HG03378 (cell line): ENCODE measurements at regions not wholly inside any gene's neighbourhood (a gene's known extent, or its start where the extent isn't known, plus 50 kb on each side); places are given as distances from the start of the nearest gene placed in this dataset.
"Not testable (repeated sequence)": the region's sequence is repeated elsewhere in the genome, so short reads cannot be mapped to it uniquely, and the experiment has no call there.

Source experiments
- ATAC-seq: cut with Tn5 transposase; IDR thresholded peaks from one replicate; pipeline ENCODE4 v1.9.1; 2021; ENCODE audit warnings: mild to moderate bottlenecking, moderate library complexity; ENCODE audit not compliant: unreplicated experiment

GRCh38 chrX:46234775-46235174, 310.4 kb downstream of the ZNF674 start:
- ATAC-seq, result no peak

- ATAC-seq, result no peak
Observed at GRCh38 chrX:46228389-46228788, 316.8 kb downstream of the ZNF674 start.

- no peak for ATAC-seq
Observed at GRCh38 chrX:46226422-46226821, 318.8 kb downstream of the ZNF674 start.

- not testable (repeated sequence) for ATAC-seq
Observed at GRCh38 chrX:46223499-46223898, 321.7 kb downstream of the ZNF674 start.

DNA sequence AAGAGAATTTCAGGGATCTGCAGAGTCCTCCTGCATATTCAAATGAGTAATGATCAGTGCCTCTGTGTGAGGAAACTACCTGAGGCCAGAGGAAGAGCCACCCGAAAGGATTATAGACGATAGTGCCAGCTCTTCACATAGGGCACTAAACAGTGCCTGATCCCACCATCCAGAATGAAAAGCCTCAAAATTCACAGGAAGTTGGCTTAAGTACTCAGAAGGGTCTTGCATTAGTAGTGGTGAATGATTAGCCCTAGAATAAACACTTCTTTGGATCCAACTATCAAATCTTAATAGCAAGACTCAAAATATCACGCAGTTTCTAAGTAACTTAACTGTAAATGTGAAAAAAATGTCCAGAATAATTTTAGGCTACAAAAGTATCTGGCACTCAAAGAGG, 324.4 kb downstream of the ZNF674 start:
- ATAC-seq, result no peak

DNA sequence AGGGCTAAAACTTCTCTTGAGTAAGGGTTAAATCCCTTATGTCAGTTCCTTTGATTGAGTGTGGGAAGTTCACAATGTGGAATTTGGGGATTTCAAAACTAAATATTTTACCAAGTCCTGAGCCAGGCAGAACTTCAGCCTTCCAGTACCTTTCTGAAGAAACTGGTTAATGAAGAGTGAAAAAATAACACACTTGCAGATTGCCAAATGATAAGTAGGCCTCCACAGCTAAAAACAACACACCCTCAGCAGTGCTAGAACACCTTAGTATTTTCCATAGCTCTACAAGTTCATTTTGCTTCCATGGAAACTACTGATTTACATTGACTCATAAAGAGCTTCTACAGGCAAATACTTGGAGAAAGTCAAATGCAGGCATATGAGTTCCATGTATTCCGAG, 326.8 kb downstream of the ZNF674 start:
- no peak for ATAC-seq

DNA sequence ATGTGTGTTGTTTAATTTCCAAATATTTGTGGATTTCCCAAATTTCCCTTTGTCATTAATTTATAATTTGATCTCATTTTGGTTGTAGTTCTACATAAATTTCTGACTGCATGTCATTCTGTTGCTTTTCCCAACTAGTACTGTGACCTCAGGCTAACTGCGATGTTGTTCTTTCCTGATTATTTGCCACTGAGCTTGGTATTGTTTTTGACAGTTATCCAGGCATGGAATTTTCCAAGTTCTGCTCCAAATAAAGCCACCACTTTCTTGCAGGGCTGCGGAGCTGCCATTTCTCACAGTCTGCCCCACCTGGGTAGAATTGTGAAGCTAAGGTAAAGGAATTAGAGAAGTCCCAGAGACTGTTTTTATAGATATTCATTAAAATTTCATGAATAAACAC, 328.8 kb downstream of the ZNF674 start:
- no peak for ATAC-seq

GRCh38 chrX:46211079-46211478, 334.1 kb downstream of the ZNF674 start:
- no peak for ATAC-seq

DNA sequence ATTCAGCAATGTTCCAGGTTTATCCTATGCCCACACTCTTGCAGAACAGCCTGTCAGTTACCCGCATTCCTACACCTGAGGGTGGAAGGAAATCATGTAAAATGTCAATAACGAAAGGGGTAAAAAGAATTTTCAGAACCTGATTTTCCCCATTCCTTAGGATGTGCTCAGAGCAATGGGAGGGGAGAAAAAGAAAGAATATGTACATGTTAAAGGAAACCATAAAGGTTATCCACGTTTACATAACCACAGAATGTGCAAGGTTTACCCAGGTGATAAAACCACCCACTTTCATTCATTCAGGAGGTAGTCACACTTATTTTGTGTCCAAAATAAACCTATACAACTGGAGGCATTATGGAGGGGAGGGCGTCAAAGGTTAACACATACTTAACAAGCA, 335.5 kb downstream of the ZNF674 start:
- no peak for ATAC-seq

GRCh38 chrX:46209037-46209436, 336.2 kb downstream of the ZNF674 start:
- no peak for ATAC-seq

DNA sequence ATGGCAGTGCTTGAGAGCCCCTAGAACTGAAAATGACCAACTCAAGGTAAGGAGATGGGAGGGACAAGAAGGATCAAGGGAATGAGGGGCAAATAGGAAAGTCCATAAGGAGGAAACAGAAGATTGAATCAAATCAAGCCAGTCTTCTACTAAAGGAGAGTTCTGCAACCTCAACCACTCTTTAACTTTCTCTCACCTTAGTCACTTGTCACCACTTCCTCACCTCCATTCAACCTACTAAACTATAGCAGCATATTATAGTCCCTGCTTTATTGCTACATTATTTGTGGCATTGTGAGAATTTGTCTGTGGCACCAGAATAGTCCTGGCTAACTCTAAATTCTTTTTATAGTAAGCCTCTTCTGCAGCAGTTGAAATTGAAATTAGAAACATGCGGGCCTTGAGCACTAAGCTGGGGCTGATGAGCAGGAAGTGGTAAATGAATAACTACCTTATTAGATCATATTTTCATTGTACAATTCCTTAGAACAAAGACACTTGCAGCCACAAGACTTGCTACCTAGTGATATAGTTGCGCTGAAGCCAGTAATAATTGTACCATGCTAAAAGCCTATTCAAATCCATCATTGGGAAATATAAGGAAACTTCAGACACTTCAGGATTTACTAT, 336.9 kb downstream of the ZNF674 start:
- ATAC-seq, result peak; percentile 66

DNA sequence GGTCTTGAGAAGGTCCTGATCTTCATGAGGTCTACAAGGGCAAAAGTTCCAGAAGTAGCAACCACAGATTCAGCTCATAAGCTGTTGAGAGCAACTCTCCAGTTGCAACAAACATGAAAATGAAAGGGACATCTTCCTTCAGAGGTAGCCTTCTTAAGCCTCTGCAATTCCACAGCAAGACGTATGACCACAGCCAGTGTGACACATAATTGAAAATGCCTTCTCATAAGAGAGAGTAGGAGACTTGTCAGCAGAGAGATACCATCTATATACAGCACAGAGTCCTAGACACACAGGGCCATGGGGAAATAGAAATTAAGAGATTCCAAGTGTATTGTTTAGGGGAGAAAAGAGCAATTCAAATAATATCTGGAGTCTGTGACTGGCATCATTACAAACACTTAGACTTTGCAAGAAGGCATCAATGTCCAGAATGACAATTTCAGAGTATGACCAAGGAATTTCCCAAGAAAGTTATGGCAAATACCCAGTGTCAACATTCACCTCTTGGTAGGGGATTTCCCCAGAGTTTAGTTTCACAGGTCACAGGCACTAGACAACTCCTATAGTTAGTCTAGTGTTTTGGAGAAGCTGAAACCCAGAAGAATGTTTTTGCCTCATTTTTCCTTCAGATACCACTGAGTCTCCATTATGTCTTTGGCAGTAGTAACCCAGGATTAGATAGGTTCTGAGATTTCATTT, 340.3 kb downstream of the ZNF674 start:
- ATAC-seq, result no peak

DNA sequence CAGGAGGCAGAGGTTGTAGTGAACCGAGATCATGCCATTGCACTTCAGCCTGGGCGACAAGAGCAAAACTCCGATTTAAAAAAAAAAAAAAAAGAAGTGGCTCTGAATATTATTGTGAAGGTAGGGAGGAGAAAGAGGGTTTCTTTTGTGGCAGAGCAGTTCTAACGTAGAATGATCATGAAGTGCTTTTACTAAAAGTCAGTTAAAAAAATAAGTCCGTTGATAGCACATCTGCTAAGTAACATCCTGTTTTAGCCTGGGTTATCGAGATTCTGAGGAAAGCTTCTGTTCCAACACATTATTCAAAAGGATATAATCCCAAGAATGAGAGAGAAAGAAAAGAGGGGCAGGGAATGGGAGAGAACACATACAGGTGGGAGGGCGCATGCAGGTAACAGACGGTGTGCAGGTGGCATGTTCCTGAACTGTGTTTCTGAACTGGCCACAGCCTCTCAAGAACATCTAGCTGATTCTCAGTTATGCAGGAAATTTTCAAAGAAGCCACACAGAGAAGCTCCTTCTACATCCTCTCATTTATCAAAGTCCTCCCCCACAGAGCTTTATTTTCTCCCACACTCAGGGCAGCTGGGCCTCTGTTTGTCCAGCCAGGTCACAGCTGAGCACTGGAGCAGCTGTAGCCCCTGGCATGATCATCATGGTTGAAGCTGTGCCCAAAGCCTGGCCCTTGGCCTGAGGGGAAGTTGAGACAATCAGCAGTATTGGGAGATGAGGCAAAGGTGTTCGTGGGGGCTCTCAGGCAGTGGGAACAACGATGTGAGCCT, 342.3 kb downstream of the ZNF674 start:
- ATAC-seq, result no peak

GRCh38 chrX:46200413-46200812, 344.8 kb downstream of the ZNF674 start:
- no peak for ATAC-seq

DNA sequence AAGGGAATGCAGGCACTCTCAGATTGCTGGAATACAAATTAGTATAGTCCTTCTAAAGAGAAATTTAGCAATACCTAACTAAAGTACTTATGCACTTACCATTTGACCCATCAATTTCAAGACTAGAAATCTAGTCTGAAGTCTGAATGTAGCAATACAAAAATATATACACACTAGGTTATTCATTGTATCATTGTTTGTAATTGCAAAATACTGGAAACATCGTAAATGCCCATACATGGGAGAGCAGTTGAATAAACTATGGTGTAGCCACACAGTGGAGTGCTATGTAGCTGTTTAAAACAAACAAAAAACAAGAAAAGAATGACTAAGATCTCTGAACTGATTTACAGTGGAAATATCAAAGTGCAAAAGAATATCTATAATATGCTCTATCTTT, 346.4 kb downstream of the ZNF674 start:
- no peak for ATAC-seq

DNA sequence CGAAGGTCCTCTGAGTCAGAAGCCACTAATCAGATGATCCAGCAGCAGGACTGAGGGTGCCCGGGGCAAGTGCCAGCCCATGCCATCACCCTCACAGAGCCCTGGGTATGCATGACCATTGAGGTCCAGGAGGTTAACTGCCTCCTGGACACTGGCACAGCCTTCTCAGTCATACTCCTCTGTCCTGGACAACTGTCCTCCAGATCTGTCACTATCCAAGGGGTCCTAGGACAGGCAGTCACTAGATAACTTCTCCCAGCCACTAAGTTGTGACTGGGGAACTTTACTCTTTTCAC, 358.5 kb downstream of the ZNF674 start:
- ATAC-seq, result not testable (repeated sequence)

GRCh38 chrX:46185923-46186810, 359.1 kb downstream of the ZNF674 start:
- no peak for ATAC-seq

DNA sequence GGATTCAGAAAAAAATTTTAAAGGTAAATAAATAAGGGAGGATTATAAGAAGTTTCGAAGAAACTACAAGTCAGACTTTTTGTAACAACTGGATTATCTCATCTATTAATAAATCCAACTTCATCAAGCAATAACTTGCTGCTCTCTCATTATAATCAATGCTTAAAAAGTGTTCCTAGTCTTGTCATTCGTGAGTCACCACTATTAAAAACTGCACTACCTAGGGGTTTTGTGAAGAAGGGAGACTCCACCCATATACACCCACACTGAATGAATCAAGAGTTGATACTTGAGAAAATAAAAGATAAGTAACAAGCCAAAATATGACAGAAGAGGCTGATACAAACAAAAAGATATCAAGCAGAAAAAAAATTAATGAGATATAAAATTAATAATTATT, 360.5 kb downstream of the ZNF674 start:
- ATAC-seq, result no peak

- ATAC-seq, result peak; percentile 98
Observed at GRCh38 chrX:46180258-46180687, 364.9 kb downstream of the ZNF674 start.

DNA sequence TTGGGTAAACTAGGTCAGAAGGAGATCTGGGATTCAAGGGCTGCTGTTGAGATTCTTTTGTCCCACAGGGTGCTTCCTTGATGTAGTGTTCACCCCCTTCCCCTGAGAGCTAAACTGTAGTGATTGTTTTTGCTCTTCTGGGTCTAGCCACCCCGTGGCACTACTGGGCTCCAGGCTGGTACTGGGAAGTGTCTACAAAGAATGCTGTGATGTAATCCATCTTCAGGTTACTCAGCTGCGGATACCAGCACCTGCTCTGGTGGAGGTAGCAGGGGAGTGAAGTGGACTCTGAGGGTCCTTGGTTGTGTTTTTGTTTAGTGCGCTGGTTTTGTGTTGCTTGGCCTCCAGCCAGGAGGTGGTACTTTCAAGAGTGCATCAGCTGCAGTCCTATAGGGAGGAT, 365.5 kb downstream of the ZNF674 start:
- ATAC-seq, result no peak

- no peak for ATAC-seq
Observed at GRCh38 chrX:46178763-46179162, 366.5 kb downstream of the ZNF674 start.
